ENCODE measurements at regions not wholly inside any gene's neighbourhood (a gene's known extent, or its start where the extent isn't known, plus 50 kb on each side); places are given as distances from the start of the nearest gene placed in this dataset.

DNA sequence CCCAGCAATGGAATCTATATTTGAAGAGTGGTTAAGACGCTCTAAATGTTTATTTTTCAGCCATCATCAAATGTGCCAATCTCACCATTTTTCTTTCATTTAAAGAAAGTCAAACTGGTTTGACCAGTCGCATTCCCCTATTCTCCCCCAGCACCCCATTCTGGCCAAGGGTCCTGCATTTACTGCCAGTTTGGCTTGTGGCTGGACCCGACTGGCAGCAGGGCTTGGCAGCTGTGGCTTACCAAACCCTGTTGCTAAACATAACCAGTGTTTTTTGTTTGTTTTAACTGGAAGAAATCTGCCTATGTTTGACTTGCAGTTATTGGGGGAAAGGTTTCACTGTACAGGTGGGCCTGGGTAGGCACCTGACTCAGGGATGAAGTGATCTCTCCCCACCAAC, 116.3 kb downstream of the CYP26A1 start:
- Histone ChIP-seq H3K4me3 (replicated peaks in 1 of 3; ENCODE audit: insufficient read depth in 1 of 3, low read depth in 1 of 3, low read length in 3 of 3) (no peak overlapping the region), H3K79me2 (ENCODE audit: control insufficient read depth, insufficient read depth, low read length) (no peaks in the 10 kb centered on the region), H4K20me1 (replicated peaks; ENCODE audit: control insufficient read depth, extremely low read depth, insufficient read depth, low read length) (no peaks in the 10 kb centered on the region), H3K9ac (replicated peaks; ENCODE audit: extremely low read depth, insufficient read depth, low read length) (no peak overlapping the region), H3K27me3 (ENCODE audit: control insufficient read depth in 2 of 2, insufficient read depth in 2 of 2, low read length in 2 of 2) (peaks cover 10 to 24% of the 10 kb centered on the region in 2 experiments), H3K4me1 (ENCODE audit: control insufficient read depth, extremely low read depth, insufficient read depth, low read length) (no peaks in the 10 kb centered on the region), H3K9me3 (replicated peaks; ENCODE audit: control insufficient read depth, insufficient read depth, low read length) (no peaks in the 10 kb centered on the region), H2AFZ (ENCODE audit: low read depth, low read length) (no peak overlapping the region), H3K9me1 (replicated peaks; ENCODE audit: control insufficient read depth, extremely low read depth, insufficient read depth, low read length) (no peaks in the 10 kb centered on the region), H3K36me3 (ENCODE audit: control insufficient read depth in 2 of 2, extremely low read depth in 1 of 2, insufficient read depth in 2 of 2, low read length in 2 of 2) (no peaks in the 10 kb centered on the region), H3K4me2 (ENCODE audit: insufficient read depth, low read length) (no peak overlapping the region), H3K27ac (ENCODE audit: insufficient read depth, low read depth, low read length) (no peak overlapping the region)
- TF ChIP-seq FOS (IDR thresholded peaks at IDR 0.05; ENCODE audit: borderline replicate concordance, insufficient read depth, low read length) = no peak
- TF ChIP-seq MYC (IDR thresholded peaks at IDR 0.05; ENCODE audit: low read depth, low read length) = no peak
- no TSS peak for BruUV-seq (replicated peaks)
- dilution Hi-C loops (cut with MboI; ENCODE audit: extremely low pct_ligation_motif_present, low sequenced_read_pairs) (no loop called here), intact Hi-C loops (cut with micrococcal nuclease) (no loop called here)
- ChIA-PET POLR2A (no interaction called here), CTCF (interaction anchor here (0.8 kb wide), 1 partner anchor 8 kb away, joined by 3 read pairs; no protein-coding TSS in a partner anchor)
- DNase-seq (ENCODE audit: low read depth, low spot score) (no peak), FAIRE-seq (no peak)

DNA sequence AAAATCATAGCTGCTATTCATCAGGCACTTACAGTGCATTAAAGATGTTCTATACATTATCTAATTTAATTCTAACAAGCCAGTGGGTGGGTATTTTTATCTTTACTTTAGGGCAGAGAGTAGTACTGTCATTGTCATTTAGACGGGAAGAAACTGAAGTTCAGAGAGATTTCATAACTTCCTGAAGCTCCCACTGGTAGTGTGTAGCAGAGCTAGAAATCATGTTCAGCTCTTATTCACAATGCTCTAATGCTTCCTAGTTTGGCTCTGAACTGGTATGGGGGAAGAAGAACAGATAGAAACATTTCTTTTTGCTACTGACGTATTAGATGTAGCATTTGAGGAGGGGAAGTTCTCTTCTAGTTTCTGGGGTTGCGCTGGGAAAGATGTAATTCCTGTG, 116.7 kb downstream of the CYP26A1 start:
- Histone ChIP-seq H3K27ac (ENCODE audit: insufficient read depth, low read depth, low read length) (no peak overlapping the region), H3K4me2 (ENCODE audit: insufficient read depth, low read length) (no peak overlapping the region), H3K4me3 (replicated peaks in 1 of 3; ENCODE audit: insufficient read depth in 1 of 3, low read depth in 1 of 3, low read length in 3 of 3) (no peak overlapping the region), H3K9ac (replicated peaks; ENCODE audit: extremely low read depth, insufficient read depth, low read length) (no peak overlapping the region), H3K27me3 (ENCODE audit: control insufficient read depth in 2 of 2, insufficient read depth in 2 of 2, low read length in 2 of 2) (peaks cover 10 to 24% of the 10 kb centered on the region in 2 experiments), H3K79me2 (ENCODE audit: control insufficient read depth, insufficient read depth, low read length) (no peaks in the 10 kb centered on the region), H3K4me1 (ENCODE audit: control insufficient read depth, extremely low read depth, insufficient read depth, low read length) (no peaks in the 10 kb centered on the region), H3K9me3 (replicated peaks; ENCODE audit: control insufficient read depth, insufficient read depth, low read length) (no peaks in the 10 kb centered on the region), H3K36me3 (ENCODE audit: control insufficient read depth in 2 of 2, extremely low read depth in 1 of 2, insufficient read depth in 2 of 2, low read length in 2 of 2) (no peaks in the 10 kb centered on the region), H2AFZ (ENCODE audit: low read depth, low read length) (no peak overlapping the region), H3K9me1 (replicated peaks; ENCODE audit: control insufficient read depth, extremely low read depth, insufficient read depth, low read length) (no peaks in the 10 kb centered on the region), H4K20me1 (replicated peaks; ENCODE audit: control insufficient read depth, extremely low read depth, insufficient read depth, low read length) (no peaks in the 10 kb centered on the region)
- ChIA-PET POLR2A (no interaction called here), CTCF (interaction anchor here (0.8 kb wide), 1 partner anchor 8 kb away, joined by 3 read pairs; no protein-coding TSS in a partner anchor)
- TF ChIP-seq MYC (IDR thresholded peaks at IDR 0.05; ENCODE audit: low read depth, low read length) (no peak), POLR2AphosphoS5 (IDR thresholded peaks at IDR 0.05; ENCODE audit: insufficient read depth, low read depth, low read length) (no peak)
- TF ChIP-seq, protein P1, sequence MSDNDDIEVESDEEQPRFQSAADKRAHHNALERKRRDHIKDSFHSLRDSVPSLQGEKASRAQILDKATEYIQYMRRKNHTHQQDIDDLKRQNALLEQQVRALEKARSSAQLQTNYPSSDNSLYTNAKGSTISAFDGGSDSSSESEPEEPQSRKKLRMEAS (IDR thresholded peaks at IDR 0.05; ENCODE audit: insufficient read depth, insufficient read length) = no peak
- intact Hi-C loops (cut with micrococcal nuclease) = no loop called here
- DNase-seq (ENCODE audit: low read depth, low spot score) (no peak), FAIRE-seq (no peak)
- dilution Hi-C loops (cut with MboI; ENCODE audit: extremely low pct_ligation_motif_present, low sequenced_read_pairs) = no loop called here
- no TSS peak for BruUV-seq (replicated peaks)
